DND-41 (cell line): ENCODE measurements at regions not wholly inside any gene's neighbourhood (a gene's known extent, or its start where the extent isn't known, plus 50 kb on each side); places are given as distances from the start of the nearest gene placed in this dataset.

Experiments
- ATAC-seq: fragments of 200-7000 bp; cut with Tn5 transposase; 3 replicates; pipeline ENCODE4 v1.9.1; 2021; ENCODE audit warnings: low read depth; ENCODE audit not compliant: insufficient read depth
- DNase-seq: peaks from one replicate; pipeline ENCODE4 v3.0.0-alpha.2; 2020
- H2AFZ ChIP-seq: 2 replicates; pipeline ENCODE4 v1.6.0; 2012; ENCODE audit warnings: low read depth, low read length
- H3K27ac ChIP-seq: 2 replicates; pipeline ENCODE4 v1.5.1; 2012; ENCODE audit warnings: low read length, inconsistent platforms
- H3K27me3 ChIP-seq: fragments of 200-600 bp; sonication (generic); 2 replicates; pipeline ENCODE4 v1.6.0; 2012; ENCODE audit warnings: low read length, mild to moderate bottlenecking, inconsistent platforms; ENCODE audit not compliant: insufficient read depth, poor library complexity
- H3K36me3 ChIP-seq: 2 replicates; pipeline ENCODE4 v1.5.1; 2012; ENCODE audit warnings: low read length, inconsistent platforms; ENCODE audit not compliant: insufficient read depth
- H3K4me1 ChIP-seq: 2 replicates; pipeline ENCODE4 v1.5.1; 2012; ENCODE audit warnings: mild to moderate bottlenecking, low read length; ENCODE audit not compliant: insufficient read depth
- H3K4me2 ChIP-seq: 2 replicates; pipeline ENCODE4 v1.6.0; 2012; ENCODE audit warnings: mild to moderate bottlenecking, moderate library complexity, low read length, inconsistent platforms; ENCODE audit not compliant: insufficient read depth
- H3K4me3 ChIP-seq, 2 experiments: fragments of 200-600 bp in 1 of 2; shearing (Covaris generic) in 1 of 2; 2 replicates each; pipeline ENCODE4 v1.5.1; 2012 to 2016; ENCODE audit warnings: inconsistent platforms in 2 of 2, low read length in 2 of 2, mild to moderate bottlenecking in 2 of 2, low read depth in 1 of 2, moderate library complexity in 1 of 2
- H3K79me2 ChIP-seq: 2 replicates; pipeline ENCODE4 v1.6.0; 2012; ENCODE audit warnings: low read length, inconsistent platforms; ENCODE audit not compliant: insufficient read depth
- H3K9ac ChIP-seq: 2 replicates; pipeline ENCODE4 v1.6.0; 2012; ENCODE audit warnings: low read depth, mild to moderate bottlenecking, inconsistent platforms, low read length, moderate library complexity
- H3K9me3 ChIP-seq: 2 replicates; pipeline ENCODE4 v1.5.1; 2012; ENCODE audit warnings: low read length, moderate library complexity, mild to moderate bottlenecking, inconsistent platforms; ENCODE audit not compliant: insufficient read depth, severe bottlenecking
- H4K20me1 ChIP-seq: 2 replicates; pipeline ENCODE4 v1.6.0; 2012; ENCODE audit warnings: low read length; ENCODE audit not compliant: insufficient read depth
- EZH2 ChIP-seq: IDR thresholded peaks from 3 replicates; pipeline ENCODE4 v1.6.1; 2012; ENCODE audit warnings: borderline replicate concordance, low read depth, mild to moderate bottlenecking, moderate library complexity, low read length, inconsistent platforms; ENCODE audit not compliant: severe bottlenecking
- TF ChIP-seq, protein P1 (sequence below): IDR thresholded peaks from 2 replicates; pipeline ENCODE4 v1.5.1; 2012; ENCODE audit warnings: borderline replicate concordance, low read length, moderate library complexity, mild to moderate bottlenecking; ENCODE audit not compliant: poor library complexity, severe bottlenecking; ENCODE audit errors: extremely low read depth

DNA sequence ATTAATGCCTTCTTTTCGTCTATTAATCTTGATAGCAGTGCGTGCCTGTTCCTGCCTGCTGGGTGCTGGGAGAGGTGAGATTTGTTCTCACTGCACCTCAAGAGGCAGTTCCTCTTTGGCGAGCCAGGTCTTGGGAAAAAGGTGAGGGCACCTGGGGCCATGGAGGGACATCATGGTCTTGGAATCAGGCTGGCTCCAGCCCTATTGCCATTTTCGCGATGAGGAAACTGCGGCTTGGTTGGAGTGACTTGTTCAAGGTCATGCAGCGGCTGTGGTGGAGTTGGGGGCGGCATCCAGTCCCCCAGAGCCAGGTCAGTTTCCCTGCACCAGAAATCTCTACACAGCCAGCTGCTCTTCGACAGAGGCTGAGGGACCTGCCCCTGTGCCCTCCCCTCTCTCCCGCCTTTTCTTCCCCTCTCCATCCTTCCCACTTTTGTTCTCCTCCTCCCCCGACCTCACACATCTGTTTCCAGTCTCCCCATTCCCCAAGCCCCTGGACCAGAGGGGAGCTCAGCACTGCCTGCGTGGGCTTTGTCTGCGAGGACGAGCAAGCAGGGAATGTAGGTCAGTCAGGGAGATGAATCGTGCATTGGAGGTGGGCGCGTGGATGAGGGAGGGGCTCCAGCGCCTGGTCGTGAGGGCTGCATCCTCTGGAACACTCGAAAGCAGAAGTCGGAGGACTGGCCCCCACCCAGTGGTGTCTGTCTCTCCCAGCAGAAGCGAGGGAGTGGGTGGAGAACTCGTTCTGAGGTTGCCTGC is 135.1 kb downstream of the ACTL8 start:
- no peaks in the 10 kb centered on the region for H4K20me1 ChIP-seq
- no peaks in the 10 kb centered on the region for H3K4me1 ChIP-seq
- ATAC-seq (no peak), DNase-seq (no peak)
- no peak overlapping the region for H3K27ac ChIP-seq
- no peak overlapping the region for H3K9ac ChIP-seq
- no peak overlapping the region for H3K4me3 ChIP-seq
- no peaks in the 10 kb centered on the region for H3K9me3 ChIP-seq
- H3K4me2 ChIP-seq: no peak overlapping the region
- no peak overlapping the region for H2AFZ ChIP-seq
- no peaks in the 10 kb centered on the region for H3K79me2 ChIP-seq
- H3K27me3 ChIP-seq: no peaks in the 10 kb centered on the region
- H3K36me3 ChIP-seq: no peaks in the 10 kb centered on the region
- TF ChIP-seq EZH2: no peak
- TF ChIP-seq, protein P1, sequence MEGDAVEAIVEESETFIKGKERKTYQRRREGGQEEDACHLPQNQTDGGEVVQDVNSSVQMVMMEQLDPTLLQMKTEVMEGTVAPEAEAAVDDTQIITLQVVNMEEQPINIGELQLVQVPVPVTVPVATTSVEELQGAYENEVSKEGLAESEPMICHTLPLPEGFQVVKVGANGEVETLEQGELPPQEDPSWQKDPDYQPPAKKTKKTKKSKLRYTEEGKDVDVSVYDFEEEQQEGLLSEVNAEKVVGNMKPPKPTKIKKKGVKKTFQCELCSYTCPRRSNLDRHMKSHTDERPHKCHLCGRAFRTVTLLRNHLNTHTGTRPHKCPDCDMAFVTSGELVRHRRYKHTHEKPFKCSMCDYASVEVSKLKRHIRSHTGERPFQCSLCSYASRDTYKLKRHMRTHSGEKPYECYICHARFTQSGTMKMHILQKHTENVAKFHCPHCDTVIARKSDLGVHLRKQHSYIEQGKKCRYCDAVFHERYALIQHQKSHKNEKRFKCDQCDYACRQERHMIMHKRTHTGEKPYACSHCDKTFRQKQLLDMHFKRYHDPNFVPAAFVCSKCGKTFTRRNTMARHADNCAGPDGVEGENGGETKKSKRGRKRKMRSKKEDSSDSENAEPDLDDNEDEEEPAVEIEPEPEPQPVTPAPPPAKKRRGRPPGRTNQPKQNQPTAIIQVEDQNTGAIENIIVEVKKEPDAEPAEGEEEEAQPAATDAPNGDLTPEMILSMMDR: no peak

DNA sequence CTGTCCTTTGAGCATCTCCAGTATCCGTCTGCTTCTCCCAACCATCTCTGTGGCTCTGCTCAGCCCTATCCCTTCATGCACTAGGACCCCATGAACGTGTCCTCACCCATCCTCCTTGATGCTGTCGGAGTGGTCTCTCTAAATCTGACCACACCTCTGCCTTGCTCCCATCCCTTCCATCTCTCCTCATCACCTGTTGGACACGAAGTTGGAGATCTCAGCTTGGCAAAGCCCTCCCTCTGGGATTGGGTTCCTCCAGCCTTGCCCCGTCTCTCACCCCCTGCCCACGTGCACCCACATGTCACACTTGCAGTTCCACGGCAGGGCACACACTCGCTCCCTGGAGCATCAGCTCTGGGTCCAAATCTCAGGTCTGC is 135.7 kb downstream of the ACTL8 start:
- no peak for DNase-seq
- no peak for ATAC-seq
- TF ChIP-seq, protein P1: no peak
- TF ChIP-seq EZH2: no peak
- Histone ChIP-seq H3K4me2 (no peak overlapping the region), H3K36me3 (no peaks in the 10 kb centered on the region), H3K27ac (no peak overlapping the region), H3K9me3 (no peaks in the 10 kb centered on the region), H3K4me1 (no peaks in the 10 kb centered on the region), H3K79me2 (no peaks in the 10 kb centered on the region), H2AFZ (no peak overlapping the region), H3K27me3 (no peaks in the 10 kb centered on the region), H3K9ac (no peak overlapping the region), H3K4me3 (no peak overlapping the region), H4K20me1 (no peaks in the 10 kb centered on the region)

DNA sequence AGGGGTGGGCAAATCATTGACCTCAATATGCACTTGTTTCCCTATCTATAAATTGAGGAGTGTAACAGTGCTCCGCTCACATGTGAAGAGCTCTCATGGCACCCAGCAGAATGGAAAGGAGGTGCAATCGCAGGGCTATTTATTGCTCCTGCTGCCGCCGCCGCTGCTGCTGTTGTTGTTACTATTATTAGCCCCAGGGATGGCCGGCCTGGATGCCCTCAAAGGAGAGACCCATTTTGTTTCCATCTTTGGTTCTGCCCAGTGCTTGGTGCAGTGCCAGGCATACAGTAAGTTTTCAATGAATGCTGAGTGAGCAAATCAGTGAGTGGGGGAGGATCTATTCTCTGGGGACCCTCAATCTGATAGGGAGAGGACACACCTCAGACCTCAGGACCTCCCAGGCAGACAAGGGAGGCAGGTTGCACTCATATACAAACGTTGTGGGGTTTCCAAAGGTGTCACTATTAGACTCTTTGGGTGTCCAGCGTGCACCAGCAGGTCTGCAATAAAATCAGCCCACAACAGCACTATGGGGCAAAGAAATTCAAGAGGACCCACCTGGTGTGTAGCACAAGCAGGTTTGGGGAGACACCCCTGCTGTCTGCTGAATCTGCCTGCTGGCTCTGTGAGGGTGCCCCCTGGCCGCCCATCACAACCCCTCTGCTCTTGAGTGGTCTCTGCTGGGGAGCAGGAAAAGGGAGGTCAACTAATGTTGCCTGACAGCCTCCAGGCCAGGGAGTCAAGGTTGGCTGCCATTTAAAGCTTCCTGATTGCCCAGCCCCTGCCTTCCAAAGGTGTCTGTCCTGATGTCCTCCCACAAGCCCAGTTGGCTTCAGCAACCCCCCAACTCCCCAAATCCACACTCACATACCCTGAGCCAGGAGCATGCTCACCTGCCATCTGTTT is 136.3 kb downstream of the ACTL8 start:
- Histone ChIP-seq H3K4me1 (no peaks in the 10 kb centered on the region), H3K79me2 (no peaks in the 10 kb centered on the region), H3K9ac (no peak overlapping the region), H3K4me3 (no peak overlapping the region), H3K27ac (no peak overlapping the region), H4K20me1 (no peaks in the 10 kb centered on the region), H3K9me3 (no peaks in the 10 kb centered on the region), H3K27me3 (no peaks in the 10 kb centered on the region), H3K4me2 (no peak overlapping the region), H3K36me3 (no peaks in the 10 kb centered on the region), H2AFZ (no peak overlapping the region)
- ATAC-seq (no peak), DNase-seq (no peak)
- TF ChIP-seq, protein P1: no peak
- TF ChIP-seq EZH2: no peak
